IMR-90 (cell line): ENCODE measurements at regions not wholly inside any gene's neighbourhood (a gene's known extent, or its start where the extent isn't known, plus 50 kb on each side); places are given as distances from the start of the nearest gene placed in this dataset.

Experiments used
- ATAC-seq: fragments of 200-7000 bp; cut with Tn5 transposase; 2 replicates; pipeline ENCODE4 v1.9.1; 2020; ENCODE audit warnings: low read depth, mild to moderate bottlenecking, moderate library complexity
- BruUV-seq: library from RNA; stranded (reverse); fragments of 400-500 nt; replicated peaks from 2 replicates; lab custom pipeline; 2021; lab: Mats Ljungman, UMichigan
- CTCF ChIA-PET: fragments of 300-600 bp; formaldehyde crosslinking; extraction: SDS; loops from one replicate; lab custom pipeline; 2021; ENCODE audit warnings: antibody characterized with exemption; lab: Yijun Ruan, JAX
- POLR2A ChIA-PET: fragments of 300-600 bp; sonication (Branson Sonifier 250); formaldehyde crosslinking; loops from one replicate; lab custom pipeline; 2022; ENCODE audit warnings: antibody characterized with exemption; ENCODE audit not compliant: unreplicated experiment; lab: Charles Lee
- DNase-seq: peaks from one replicate; pipeline ENCODE4 v3.0.0; 2013
- H2AFZ ChIP-seq: replicated peaks from 2 replicates; pipeline ENCODE3; 2013; ENCODE audit warnings: low read length, mild to moderate bottlenecking; ENCODE audit not compliant: poor library complexity
- H2AK5ac ChIP-seq: 2 replicates; pipeline ENCODE4 v1.6.1; 2013; ENCODE audit warnings: low read depth, low read length, inconsistent platforms
- H2AK9ac ChIP-seq: replicated peaks from 2 replicates; pipeline ENCODE3; 2013; ENCODE audit warnings: mild to moderate bottlenecking, low read depth, low read length, moderate library complexity; ENCODE audit not compliant: poor library complexity
- H2BK120ac ChIP-seq: 2 replicates; pipeline ENCODE4 v1.6.1; 2013; ENCODE audit warnings: low read depth, low read length, inconsistent platforms
- H2BK15ac ChIP-seq: 3 replicates; pipeline ENCODE4 v1.6.1; 2013; ENCODE audit warnings: low read depth, low read length, inconsistent platforms
- H2BK20ac ChIP-seq: 2 replicates; pipeline ENCODE4 v1.6.1; 2013; ENCODE audit warnings: low read depth, mild to moderate bottlenecking, inconsistent platforms, low read length, moderate library complexity
- H2BK5ac ChIP-seq: 2 replicates; pipeline ENCODE4 v1.6.1; 2013; ENCODE audit warnings: mild to moderate bottlenecking, low read depth, low read length, inconsistent platforms; ENCODE audit not compliant: poor library complexity, severe bottlenecking
- H3K14ac ChIP-seq: replicated peaks from 2 replicates; pipeline ENCODE4 v1.6.1; 2013; ENCODE audit warnings: low read depth, low read length, inconsistent platforms
- H3K18ac ChIP-seq: 2 replicates; pipeline ENCODE4 v1.6.1; 2013; ENCODE audit warnings: low read depth, low read length, control low read depth
- H3K23ac ChIP-seq: 2 replicates; pipeline ENCODE4 v1.6.1; 2013; ENCODE audit warnings: low read depth, low read length, inconsistent platforms
- H3K27ac ChIP-seq: 2 replicates; pipeline ENCODE4 v1.5.1; 2013; ENCODE audit warnings: mild to moderate bottlenecking, control low read depth, low read length; ENCODE audit not compliant: insufficient read depth
- H3K27me3 ChIP-seq: 2 replicates; pipeline ENCODE4 v1.6.1; 2013; ENCODE audit warnings: low read length; ENCODE audit not compliant: control insufficient read depth, insufficient read depth
- H3K36me3 ChIP-seq: 2 replicates; pipeline ENCODE4 v1.6.1; 2013; ENCODE audit warnings: low read length, mixed read lengths; ENCODE audit not compliant: control insufficient read depth, insufficient read depth
- H3K4ac ChIP-seq: 2 replicates; pipeline ENCODE4 v1.6.1; 2013; ENCODE audit warnings: low read depth, low read length, inconsistent platforms
- H3K4me1 ChIP-seq: 2 replicates; pipeline ENCODE4 v1.6.1; 2013; ENCODE audit warnings: low read length, mixed read lengths; ENCODE audit not compliant: control insufficient read depth, insufficient read depth
- H3K4me2 ChIP-seq: 2 replicates; pipeline ENCODE4 v1.6.1; 2013; ENCODE audit warnings: low read depth, mild to moderate bottlenecking, control low read depth, low read length, moderate library complexity
- H3K4me3 ChIP-seq: 2 replicates; pipeline ENCODE4 v1.5.1; 2013; ENCODE audit warnings: low read depth, mild to moderate bottlenecking, control low read depth, low read length, moderate library complexity; ENCODE audit not compliant: insufficient read depth
- H3K56ac ChIP-seq: 2 replicates; pipeline ENCODE4 v1.6.1; 2013; ENCODE audit warnings: low read length, inconsistent platforms; ENCODE audit not compliant: insufficient read depth; ENCODE audit errors: extremely low read depth
- H3K79me1 ChIP-seq, 2 experiments: 2 replicates each; pipeline ENCODE4 v1.6.1; 2013; ENCODE audit warnings: low read length in 2 of 2, inconsistent platforms in 1 of 2, low read depth in 1 of 2
- H3K9ac ChIP-seq: 2 replicates; pipeline ENCODE4 v1.6.1; 2013; ENCODE audit warnings: low read depth, low read length, control low read depth
- H3K9me1 ChIP-seq: 2 replicates; pipeline ENCODE4 v1.6.1; 2013; ENCODE audit warnings: low read length, inconsistent platforms; ENCODE audit not compliant: insufficient read depth
- H3K9me3 ChIP-seq: 2 replicates; pipeline ENCODE4 v1.6.1; 2013; ENCODE audit warnings: low read length; ENCODE audit not compliant: control insufficient read depth, insufficient read depth
- H4K20me1 ChIP-seq: 2 replicates; pipeline ENCODE4 v1.6.1; 2013; ENCODE audit warnings: low read length, inconsistent platforms; ENCODE audit not compliant: insufficient read depth
- H4K5ac ChIP-seq: 2 replicates; pipeline ENCODE4 v1.6.1; 2013; ENCODE audit warnings: mild to moderate bottlenecking, low read depth, low read length, control low read depth
- H4K8ac ChIP-seq, 2 experiments: 2 replicates each; pipeline ENCODE4 v1.6.1; 2013; ENCODE audit warnings: low read depth in 2 of 2, low read length in 2 of 2, control low read depth in 1 of 2, inconsistent platforms in 1 of 2
- H4K91ac ChIP-seq: 2 replicates; pipeline ENCODE4 v1.6.1; 2013; ENCODE audit warnings: low read depth, low read length, inconsistent platforms; ENCODE audit not compliant: insufficient read depth
- BHLHE40 ChIP-seq: fragments of 150-350 bp; IDR thresholded peaks from 2 replicates; pipeline ENCODE4 v1.6.1; 2016; ENCODE audit warnings: mild to moderate bottlenecking, low read depth, low read length
- FOS ChIP-seq: fragments of 150-350 bp; IDR thresholded peaks from 2 replicates; pipeline ENCODE4 v1.6.1; 2016; ENCODE audit warnings: low read depth, low read length
- MAFK ChIP-seq: IDR thresholded peaks from 2 replicates; pipeline ENCODE4 v1.6.1; 2012; ENCODE audit warnings: low read depth, low read length, improper control_type of control experiment
- MXI1 ChIP-seq: IDR thresholded peaks from 2 replicates; pipeline ENCODE4 v1.6.1; 2012; ENCODE audit warnings: low read depth, mild to moderate bottlenecking, low read length, moderate library complexity, borderline replicate concordance
- NFE2L2 ChIP-seq: fragments of 150-350 bp; IDR thresholded peaks from 2 replicates; pipeline ENCODE4 v1.6.1; 2016; ENCODE audit warnings: low read depth, mild to moderate bottlenecking, low read length
- RFX5 ChIP-seq: IDR thresholded peaks from 2 replicates; pipeline ENCODE4 v1.8.0; 2012; ENCODE audit warnings: low read depth, mild to moderate bottlenecking, low read length, moderate library complexity
- SMC3 ChIP-seq: fragments of 150-350 bp; IDR thresholded peaks from 2 replicates; pipeline ENCODE4 v1.6.1; 2016; ENCODE audit warnings: low read depth, mild to moderate bottlenecking, antibody characterized with exemption, low read length, moderate library complexity
- WGBS, 2 experiments: methylation state at CpG; one replicate each; pipeline versions ENCODE4 v1.1.5 to v1.1.7; 2013; ENCODE audit warnings: missing lambda C conversion rate in 2 of 2; ENCODE audit not compliant: insufficient read length in 1 of 2; ENCODE audit errors: extremely low coverage in 2 of 2; 5-methylcytosine and 5-hydroxymethylcytosine counted together
- dilution Hi-C: fragments of 300-500 bp; cut with HindIII; formaldehyde crosslinking; loops from one replicate; pipeline ENCODE4 v1.14.3; 2018; ENCODE audit warnings: low sequenced_read_pairs; ENCODE audit not compliant: unreplicated experiment
- in situ Hi-C: fragments of 300-500 bp; cut with MboI; formaldehyde crosslinking; loops from 3 replicates; pipeline ENCODE4 v1.14.3; 2019; ENCODE audit warnings: low sequenced_read_pairs, inconsistent platforms, mixed read lengths
- intact Hi-C: fragments of 100-400 bp; cut with micrococcal nuclease; formaldehyde crosslinking; loops from 2 replicates; pipeline ENCODE4 v1.10.0; 2022
- TF ChIP-seq, protein P1 (sequence below): fragments of 150-350 bp; IDR thresholded peaks from 2 replicates; pipeline ENCODE4 v1.6.1; 2017; ENCODE audit warnings: mild to moderate bottlenecking, antibody characterized with exemption, low read length, low read depth

DNA sequence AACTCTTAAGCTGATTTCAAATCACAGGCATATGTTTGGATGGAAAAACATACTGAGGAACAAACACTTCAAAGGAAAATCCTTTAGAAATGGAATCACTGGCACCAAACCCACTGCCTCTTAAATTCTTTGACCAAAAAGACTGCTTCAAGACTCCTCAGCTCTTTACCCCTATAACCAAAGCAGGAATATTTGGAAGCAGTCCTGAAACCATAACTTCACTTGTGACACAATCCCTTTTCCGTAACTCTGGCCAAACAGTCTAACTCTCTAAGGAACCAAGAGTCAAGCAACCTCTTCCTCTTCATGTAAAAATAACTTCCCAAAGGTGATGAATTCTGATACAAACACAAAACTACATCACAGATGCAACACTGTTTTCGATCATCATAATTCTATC, 104.3 kb downstream of the MTERF1 start:
- intact Hi-C loops: no loop called here
- Histone ChIP-seq H3K23ac (no peak overlapping the region), H2AK5ac (no peak overlapping the region), H3K9ac (no peak overlapping the region), H3K56ac (no peak overlapping the region), H2BK120ac (no peak overlapping the region), H4K20me1 (no peaks in the 10 kb centered on the region), H2BK5ac (no peak overlapping the region), H4K91ac (no peak overlapping the region), H3K18ac (no peak overlapping the region), H3K9me1 (no peaks in the 10 kb centered on the region), H2BK15ac (no peak overlapping the region), H3K14ac (no peak overlapping the region), H3K4me1 (no peaks in the 10 kb centered on the region), H3K9me3 (no peaks in the 10 kb centered on the region), H2AK9ac (no peak overlapping the region), H2BK20ac (no peak overlapping the region), H3K4me3 (no peak overlapping the region), H3K4me2 (no peak overlapping the region), H3K79me1 (no peaks in the 10 kb centered on the region), H4K8ac (no peak overlapping the region), H3K27ac (no peak overlapping the region), H3K27me3 (no peaks in the 10 kb centered on the region), H3K4ac (no peak overlapping the region), H2AFZ (no peak overlapping the region), H3K36me3 (no peaks in the 10 kb centered on the region), H4K5ac (no peak overlapping the region)
- TF ChIP-seq NFE2L2 (no peak), MXI1 (no peak), FOS (no peak), BHLHE40 (no peak), MAFK (no peak), SMC3 (no peak), RFX5 (no peak)
- TF ChIP-seq, protein P1, sequence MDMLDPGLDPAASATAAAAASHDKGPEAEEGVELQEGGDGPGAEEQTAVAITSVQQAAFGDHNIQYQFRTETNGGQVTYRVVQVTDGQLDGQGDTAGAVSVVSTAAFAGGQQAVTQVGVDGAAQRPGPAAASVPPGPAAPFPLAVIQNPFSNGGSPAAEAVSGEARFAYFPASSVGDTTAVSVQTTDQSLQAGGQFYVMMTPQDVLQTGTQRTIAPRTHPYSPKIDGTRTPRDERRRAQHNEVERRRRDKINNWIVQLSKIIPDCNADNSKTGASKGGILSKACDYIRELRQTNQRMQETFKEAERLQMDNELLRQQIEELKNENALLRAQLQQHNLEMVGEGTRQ: no peak
- no peak for DNase-seq
- in situ Hi-C loops: no loop called here
- POLR2A ChIA-PET: no interaction called here
- WGBS, 2 experiments: no CpG with 5 or more reads among the region's 2 CpGs
- ATAC-seq: no peak
- CTCF ChIA-PET: no interaction called here
- no TSS peak for BruUV-seq
- dilution Hi-C loops: no loop called here
